GM10266 (cell line): ENCODE measurements at regions not wholly inside any gene's neighbourhood (a gene's known extent, or its start where the extent isn't known, plus 50 kb on each side); places are given as distances from the start of the nearest gene placed in this dataset.

Experiments used
- DNase-seq: peaks from one replicate; pipeline ENCODE4 v3.0.0; 2012; ENCODE audit errors: extremely low spot score
- TF ChIP-seq, protein P1 (sequence below): IDR thresholded peaks from 2 replicates; pipeline ENCODE4 v1.5.1; 2012; ENCODE audit warnings: mild to moderate bottlenecking, low read depth; ENCODE audit not compliant: control insufficient read depth, insufficient read depth; ENCODE audit errors: missing control alignments

DNA sequence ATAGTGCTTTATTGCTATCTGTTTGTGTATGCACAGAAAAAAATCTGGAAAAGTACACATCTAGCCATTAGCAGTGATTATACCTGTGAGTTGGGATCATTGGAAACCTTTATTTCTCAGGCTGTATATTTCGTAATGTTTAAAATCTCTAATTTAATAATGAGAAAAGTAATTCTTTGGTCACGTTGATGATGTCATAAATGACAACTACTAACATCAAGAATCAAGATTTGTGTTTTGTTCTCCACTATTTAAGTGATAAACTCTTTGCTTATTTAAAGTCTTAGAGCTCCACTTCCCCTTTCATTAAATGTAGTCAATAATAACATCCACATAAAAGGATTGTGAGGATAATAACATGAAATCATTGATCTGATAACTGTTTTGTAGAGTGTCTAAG is 126.2 kb downstream of the TMA16 start:
- TF ChIP-seq, protein P1, sequence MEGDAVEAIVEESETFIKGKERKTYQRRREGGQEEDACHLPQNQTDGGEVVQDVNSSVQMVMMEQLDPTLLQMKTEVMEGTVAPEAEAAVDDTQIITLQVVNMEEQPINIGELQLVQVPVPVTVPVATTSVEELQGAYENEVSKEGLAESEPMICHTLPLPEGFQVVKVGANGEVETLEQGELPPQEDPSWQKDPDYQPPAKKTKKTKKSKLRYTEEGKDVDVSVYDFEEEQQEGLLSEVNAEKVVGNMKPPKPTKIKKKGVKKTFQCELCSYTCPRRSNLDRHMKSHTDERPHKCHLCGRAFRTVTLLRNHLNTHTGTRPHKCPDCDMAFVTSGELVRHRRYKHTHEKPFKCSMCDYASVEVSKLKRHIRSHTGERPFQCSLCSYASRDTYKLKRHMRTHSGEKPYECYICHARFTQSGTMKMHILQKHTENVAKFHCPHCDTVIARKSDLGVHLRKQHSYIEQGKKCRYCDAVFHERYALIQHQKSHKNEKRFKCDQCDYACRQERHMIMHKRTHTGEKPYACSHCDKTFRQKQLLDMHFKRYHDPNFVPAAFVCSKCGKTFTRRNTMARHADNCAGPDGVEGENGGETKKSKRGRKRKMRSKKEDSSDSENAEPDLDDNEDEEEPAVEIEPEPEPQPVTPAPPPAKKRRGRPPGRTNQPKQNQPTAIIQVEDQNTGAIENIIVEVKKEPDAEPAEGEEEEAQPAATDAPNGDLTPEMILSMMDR, result no peak
- DNase-seq, result no peak

DNA sequence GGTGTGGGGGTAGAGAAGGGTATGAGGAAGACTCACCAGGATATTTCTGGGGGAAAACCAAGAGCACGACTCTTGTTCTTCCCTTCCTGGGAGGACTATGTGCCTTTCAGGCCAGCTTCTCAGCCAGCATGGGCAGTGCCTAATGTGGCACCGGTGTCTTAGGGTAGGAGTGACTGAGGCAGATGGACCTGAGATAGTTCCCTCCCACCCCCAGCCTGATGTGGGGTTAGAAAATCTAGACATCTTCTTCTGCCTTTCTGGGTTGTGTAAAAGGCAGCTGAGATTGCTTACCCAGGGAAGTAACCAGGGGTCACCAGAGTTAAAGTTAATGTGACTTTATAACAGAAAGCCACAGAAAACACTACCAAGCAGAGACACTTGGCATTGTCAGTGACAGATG is 127.3 kb downstream of the TMA16 start:
- no peak for DNase-seq

DNA sequence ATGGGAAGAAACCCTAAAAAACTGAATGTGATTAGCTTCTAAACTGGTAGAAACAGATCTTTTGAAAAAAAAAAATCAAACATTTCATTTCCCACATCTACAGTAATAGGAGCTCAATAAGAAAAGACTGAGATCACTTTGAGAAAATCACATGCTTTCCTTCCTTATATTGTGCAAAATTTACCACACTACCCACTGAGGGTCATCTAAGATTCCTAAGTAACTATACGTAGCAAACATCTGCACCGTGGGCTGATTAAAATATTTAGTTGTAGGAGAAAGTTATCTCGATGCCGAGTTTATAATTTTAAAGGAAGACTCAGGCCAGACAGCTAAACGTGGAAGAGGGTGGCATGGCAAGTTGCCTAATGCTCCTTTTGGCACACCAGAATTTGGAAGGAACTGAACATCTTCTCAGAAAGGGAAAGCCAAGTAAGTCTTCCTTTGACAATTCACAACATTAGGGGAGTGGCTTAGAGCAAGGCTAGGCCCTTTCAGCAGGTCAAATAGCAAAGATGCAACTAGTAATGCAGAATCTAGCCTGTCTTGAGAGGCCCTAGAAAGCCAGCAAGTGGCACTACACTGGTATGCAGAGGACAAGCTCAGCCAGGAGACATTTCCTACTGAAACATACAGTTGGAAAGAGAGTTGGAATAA is 128.0 kb downstream of the TMA16 start:
- TF ChIP-seq, protein P1, result no peak

More for the DNA sequence above, 127.3 kb downstream of the TMA16 start:
- TF ChIP-seq, protein P1, result no peak

DNA sequence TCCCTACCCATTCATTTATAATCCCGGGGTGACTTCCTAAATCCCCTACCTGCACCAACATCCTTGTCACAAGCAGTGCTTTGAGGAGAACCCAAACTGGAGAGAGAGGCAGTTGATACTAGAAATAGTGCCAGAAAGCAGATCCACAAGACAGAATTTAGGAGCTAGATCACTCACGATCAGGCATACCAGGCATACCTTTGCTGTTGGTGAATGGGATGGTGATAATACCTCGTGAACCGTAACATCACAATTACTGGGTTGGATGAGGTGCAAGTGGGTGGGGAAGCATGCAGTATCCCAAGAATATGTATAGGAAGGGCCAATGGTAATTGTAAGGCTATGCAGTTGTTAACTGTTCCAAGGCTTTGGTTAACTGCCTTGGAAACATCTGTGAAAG is 129.3 kb downstream of the TMA16 start:
- no peak for DNase-seq
- TF ChIP-seq, protein P1, result no peak

More for the DNA sequence above, 128.0 kb downstream of the TMA16 start:
- DNase-seq, result no peak

DNA sequence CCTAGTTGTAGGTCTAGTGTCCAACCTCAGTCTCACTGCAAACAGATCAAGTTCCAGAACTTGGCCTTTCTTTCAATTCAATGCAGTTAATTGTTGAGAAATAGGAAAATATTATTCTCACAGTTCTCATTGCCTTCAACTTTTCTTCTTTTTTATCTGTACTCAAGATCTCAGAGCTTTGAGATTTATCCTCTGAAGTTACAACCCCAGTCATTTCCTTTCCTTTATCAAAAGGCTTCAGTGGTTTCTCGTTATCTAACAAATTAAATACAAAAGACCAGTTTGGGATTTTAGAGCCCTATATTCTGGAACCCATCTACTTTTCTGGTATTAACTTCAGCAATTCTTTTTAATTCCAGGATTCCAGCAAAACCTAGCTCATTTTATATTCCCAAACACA is 130.2 kb downstream of the TMA16 start:
- TF ChIP-seq, protein P1, result no peak
- no peak for DNase-seq

DNA sequence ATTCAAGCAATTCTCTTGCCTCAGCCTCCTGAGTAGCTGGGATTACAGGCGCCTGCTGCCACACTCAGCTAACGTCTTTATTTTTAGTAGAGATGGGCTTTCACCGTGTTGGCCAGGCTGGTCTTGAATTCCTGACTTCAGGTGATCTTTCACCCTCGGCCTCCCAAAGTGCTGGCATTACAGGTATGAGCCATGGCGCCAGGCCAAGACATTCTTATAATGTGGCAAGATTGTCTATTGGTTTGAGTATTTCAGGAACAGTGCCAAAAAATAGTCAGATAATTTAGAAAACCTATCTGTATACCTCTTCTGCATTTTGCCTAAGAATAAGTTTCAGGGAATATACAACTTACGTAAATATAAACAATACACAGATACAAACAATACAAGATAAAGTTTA is 136.8 kb downstream of the TMA16 start:
- TF ChIP-seq, protein P1, result no peak

DNA sequence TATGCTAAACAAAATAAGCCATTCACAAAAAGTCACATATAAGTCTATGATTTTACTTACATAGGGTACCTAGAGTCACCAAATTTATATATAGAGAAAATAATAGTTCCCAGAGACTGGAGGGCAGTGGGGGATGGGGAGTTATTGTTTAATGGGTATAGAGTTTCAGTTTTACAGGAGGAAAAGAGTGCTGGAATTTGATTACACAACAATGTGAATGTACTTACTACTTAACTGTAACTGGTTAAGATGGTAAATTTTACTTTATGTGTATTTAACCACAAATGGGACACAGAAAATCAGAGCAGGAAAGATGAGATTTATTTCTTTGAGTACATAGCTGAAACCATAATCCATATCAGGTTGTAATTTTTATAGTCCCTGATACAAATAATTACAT is 144.4 kb downstream of the TMA16 start:
- TF ChIP-seq, protein P1, result no peak
- DNase-seq, result no peak

More for the DNA sequence above, 136.8 kb downstream of the TMA16 start:
- DNase-seq, result no peak
